H1 (cell line): ENCODE measurements at regions not wholly inside any gene's neighbourhood (a gene's known extent, or its start where the extent isn't known, plus 50 kb on each side); places are given as distances from the start of the nearest gene placed in this dataset.

Source experiments
- CTCF ChIA-PET: fragments of 300-600 bp; sonication (Branson Sonifier 250); formaldehyde crosslinking; loops from one replicate; lab custom pipeline; 2021; ENCODE audit not compliant: partially characterized antibody; lab: Charles Lee
- POLR2A ChIA-PET: fragments of 300-600 bp; sonication (Branson Sonifier 250); formaldehyde crosslinking; loops from one replicate; lab custom pipeline; 2021; ENCODE audit warnings: inconsistent platforms; ENCODE audit not compliant: partially characterized antibody; lab: Charles Lee
- DNase-seq, 2 experiments: peaks; one replicate each; pipeline versions ENCODE4 v3.0.0 to v3.0.0-alpha.2; 2010 to 2022; ENCODE audit warnings: low spot score in 2 of 2, low read depth in 1 of 2, mixed read lengths in 1 of 2
- FAIRE-seq: peaks from 2 replicates; lab custom pipeline; 2011; peaks lifted over from hg19 to GRCh38; lab: Jason Lieb, UNC
- H2AFZ ChIP-seq: 2 replicates; pipeline ENCODE4 v1.8.1; 2012; ENCODE audit warnings: low read length, inconsistent platforms
- H2AK5ac ChIP-seq: 2 replicates; pipeline ENCODE4 v1.6.1; 2013; ENCODE audit warnings: low read depth, low read length
- H2BK120ac ChIP-seq: replicated peaks from 2 replicates; pipeline ENCODE3; 2013; ENCODE audit warnings: low read depth, low read length, inconsistent platforms
- H2BK12ac ChIP-seq: 2 replicates; pipeline ENCODE4 v1.6.1; 2013; ENCODE audit warnings: low read depth, low read length
- H2BK15ac ChIP-seq: 2 replicates; pipeline ENCODE4 v1.6.1; 2013; ENCODE audit warnings: low read length
- H2BK20ac ChIP-seq: 2 replicates; pipeline ENCODE4 v1.6.1; 2013; ENCODE audit warnings: low read length
- H2BK5ac ChIP-seq: 2 replicates; pipeline ENCODE4 v1.6.1; 2013; ENCODE audit warnings: low read depth, low read length
- H3K14ac ChIP-seq: 2 replicates; pipeline ENCODE4 v1.6.1; 2013; ENCODE audit warnings: inconsistent platforms; ENCODE audit not compliant: insufficient read length
- H3K18ac ChIP-seq: 2 replicates; pipeline ENCODE4 v1.6.1; 2013; ENCODE audit warnings: low read length; ENCODE audit errors: extremely low read depth
- H3K23ac ChIP-seq: 2 replicates; pipeline ENCODE4 v1.6.1; 2013; ENCODE audit warnings: inconsistent platforms; ENCODE audit not compliant: insufficient read length
- H3K23me2 ChIP-seq: 2 replicates; pipeline ENCODE4 v1.6.1; 2013; ENCODE audit warnings: low read depth, low read length
- H3K27ac ChIP-seq: 2 replicates; pipeline ENCODE4 v1.6.1; 2011; ENCODE audit warnings: low read depth, low read length, inconsistent platforms
- H3K27me3 ChIP-seq, 4 experiments: replicated peaks in 1 of 4; 1 replicate in 1 of 4; 2 replicates in 3 of 4; pipeline versions ENCODE4 v1.6.1 to v1.8.1; 2011 to 2013; ENCODE audit warnings: low read length in 3 of 4, mild to moderate bottlenecking in 3 of 4, inconsistent platforms in 2 of 4, mixed read lengths in 2 of 4, moderate library complexity in 1 of 4; ENCODE audit not compliant: control insufficient read depth in 3 of 4, insufficient read depth in 3 of 4; ENCODE audit errors: extremely low read depth in 1 of 4
- H3K36me3 ChIP-seq, 4 experiments: 2 replicates each; pipeline versions ENCODE4 v1.6.1 to v1.8.1; 2011 to 2013; ENCODE audit warnings: mild to moderate bottlenecking in 4 of 4, low read length in 3 of 4, moderate library complexity in 2 of 4, control low read depth in 1 of 4, inconsistent platforms in 1 of 4; ENCODE audit not compliant: insufficient read depth in 4 of 4, control insufficient read depth in 2 of 4
- H3K4ac ChIP-seq: replicated peaks from 2 replicates; pipeline ENCODE3; 2013; ENCODE audit warnings: low read length, low read depth, mixed read lengths, inconsistent platforms; ENCODE audit not compliant: insufficient read length
- H3K4me1 ChIP-seq, 4 experiments: replicated peaks in 1 of 4; 1 replicate in 1 of 4; 2 replicates in 3 of 4; pipeline versions ENCODE4 v1.6.1 to v1.8.1; 2011 to 2013; ENCODE audit warnings: low read length in 3 of 4, inconsistent platforms in 2 of 4, mixed read lengths in 1 of 4; ENCODE audit not compliant: insufficient read depth in 4 of 4, control insufficient read depth in 3 of 4
- H3K4me2 ChIP-seq, 2 experiments: 2 replicates each; pipeline versions ENCODE4 v1.6.1 to v1.8.1; 2011 to 2013; ENCODE audit warnings: low read depth in 2 of 2, low read length in 2 of 2, control low read depth in 1 of 2, inconsistent platforms in 1 of 2, mild to moderate bottlenecking in 1 of 2; ENCODE audit not compliant: insufficient read depth in 1 of 2
- H3K4me3 ChIP-seq, 4 experiments: fragments of 200-600, 300-600 bp in 1 of 4; sonication (generic), shearing (Covaris generic), sonication (Bioruptor Twin) in 1 of 4; 2 replicates each; pipeline versions ENCODE4 v1.5.1 to v1.8.1; 2011 to 2016; ENCODE audit warnings: low read length in 4 of 4, low read depth in 3 of 4, control low read depth in 2 of 4, inconsistent platforms in 2 of 4, mild to moderate bottlenecking in 2 of 4, mixed read lengths in 1 of 4, moderate library complexity in 1 of 4; ENCODE audit not compliant: insufficient read depth in 2 of 4; ENCODE audit errors: extremely low read depth in 1 of 4
- H3K56ac ChIP-seq: replicated peaks from 2 replicates; pipeline ENCODE3; 2013; ENCODE audit warnings: low read depth, mild to moderate bottlenecking, mixed read lengths, low read length, inconsistent platforms; ENCODE audit not compliant: insufficient read length
- H3K79me1 ChIP-seq: 2 replicates; pipeline ENCODE4 v1.6.1; 2013; ENCODE audit warnings: low read depth, low read length, control low read depth
- H3K79me2 ChIP-seq, 2 experiments: 2 replicates each; pipeline versions ENCODE4 v1.6.1 to v1.8.1; 2012 to 2013; ENCODE audit warnings: low read length in 2 of 2, mild to moderate bottlenecking in 2 of 2, inconsistent platforms in 1 of 2; ENCODE audit not compliant: insufficient read depth in 2 of 2, control insufficient read depth in 1 of 2
- H3K9ac ChIP-seq, 4 experiments: replicated peaks in 1 of 4; 1 replicate in 1 of 4; 2 replicates in 3 of 4; pipeline versions ENCODE4 v1.6.1 to v1.8.1; 2011 to 2013; ENCODE audit warnings: low read depth in 3 of 4, low read length in 3 of 4, control low read depth in 2 of 4, mild to moderate bottlenecking in 2 of 4, moderate library complexity in 2 of 4, inconsistent platforms in 1 of 4; ENCODE audit errors: extremely low read depth in 1 of 4
- H3K9me3 ChIP-seq, 2 experiments: 2 replicates each; pipeline versions ENCODE4 v1.6.1 to v1.8.1; 2012 to 2013; ENCODE audit warnings: mild to moderate bottlenecking in 2 of 2, moderate library complexity in 2 of 2, control low read depth in 1 of 2, inconsistent platforms in 1 of 2, low read depth in 1 of 2, low read length in 1 of 2, mixed read lengths in 1 of 2; ENCODE audit not compliant: insufficient read depth in 2 of 2
- H4K20me1 ChIP-seq, 2 experiments: replicated peaks in 1 of 2; 2 replicates each; pipeline versions ENCODE3 to v1.8.1; 2011 to 2013; ENCODE audit warnings: inconsistent platforms in 2 of 2, low read length in 2 of 2, mild to moderate bottlenecking in 1 of 2; ENCODE audit not compliant: insufficient read depth in 2 of 2, control insufficient read depth in 1 of 2
- H4K5ac ChIP-seq: 2 replicates; pipeline ENCODE4 v1.6.1; 2013; ENCODE audit warnings: low read length, low read depth, mixed read lengths, inconsistent platforms; ENCODE audit not compliant: insufficient read length
- H4K8ac ChIP-seq: 2 replicates; pipeline ENCODE4 v1.8.0; 2013; ENCODE audit warnings: mild to moderate bottlenecking, moderate library complexity, low read length, inconsistent platforms; ENCODE audit not compliant: insufficient read depth; ENCODE audit errors: extremely low read depth
- H4K91ac ChIP-seq: replicated peaks from 2 replicates; pipeline ENCODE3; 2013; ENCODE audit warnings: low read length, mixed read lengths, inconsistent platforms; ENCODE audit not compliant: insufficient read length
- CTBP2 ChIP-seq: IDR thresholded peaks from 2 replicates; pipeline ENCODE4 v1.7.0; 2011; ENCODE audit warnings: borderline replicate concordance, mild to moderate bottlenecking, moderate library complexity, mixed read lengths, low read length; ENCODE audit not compliant: insufficient read depth, insufficient read length
- POLR2A ChIP-seq, 2 experiments: IDR thresholded peaks; 1 replicate in 1 of 2; 2 replicates in 1 of 2; pipeline ENCODE4 v1.6.1; 2011; ENCODE audit warnings: low read depth in 2 of 2, low read length in 2 of 2, mild to moderate bottlenecking in 2 of 2; ENCODE audit errors: control extremely low read depth in 1 of 2
- POLR2AphosphoS5 ChIP-seq: IDR thresholded peaks from 2 replicates; pipeline ENCODE4 v1.6.1; 2011; ENCODE audit warnings: low read depth, low read length
- POU5F1 ChIP-seq: IDR thresholded peaks from 2 replicates; pipeline ENCODE4 v1.6.1; 2011; ENCODE audit warnings: low read depth, mild to moderate bottlenecking, low read length, moderate library complexity
- SUZ12 ChIP-seq: fragments of 200-600 bp; sonication (generic); IDR thresholded peaks from 2 replicates; pipeline ENCODE4 v1.6.1; 2012; ENCODE audit warnings: mild to moderate bottlenecking, inconsistent platforms, low read length, moderate library complexity, mixed read lengths
- TEAD4 ChIP-seq: IDR thresholded peaks from 2 replicates; pipeline ENCODE4 v1.6.1; 2012; ENCODE audit warnings: low read depth, low read length, inconsistent platforms, mixed read lengths
- WGBS, 2 experiments: shearing (Covaris generic) in 1 of 2; methylation state at CpG; one replicate each; pipeline versions ENCODE4 v1.1.6 to v1.1.7; 2013 to 2015; ENCODE audit warnings: low lambda C conversion rate in 2 of 2, mixed read lengths in 2 of 2, inconsistent platforms in 1 of 2, low coverage in 1 of 2, missing lambda C conversion rate in 1 of 2; ENCODE audit not compliant: insufficient replicate concordance in 2 of 2, insufficient coverage in 1 of 2, insufficient read length in 1 of 2; ENCODE audit errors: extremely low coverage in 1 of 2, missing lambda C conversion rate in 1 of 2; 5-methylcytosine and 5-hydroxymethylcytosine counted together

GRCh38 chr16:59783191-59783590 is 1049.1 kb upstream of the GOT2 start:
- 90% methylated on average over 1 of the region's 1 CpG; no CpG with 5 or more reads in 1 of the 2 experiments for WGBS, 2 experiments
- no peak overlapping the region for H2BK20ac ChIP-seq
- H4K20me1 ChIP-seq: no peaks in the 10 kb centered on the region
- H3K14ac ChIP-seq: no peak overlapping the region
- H3K56ac ChIP-seq: no peak overlapping the region
- no peak overlapping the region for H3K4me3 ChIP-seq
- H3K27me3 ChIP-seq: no peaks in the 10 kb centered on the region
- H3K36me3 ChIP-seq: no peaks in the 10 kb centered on the region
- H3K4me2 ChIP-seq: no peak overlapping the region
- TF ChIP-seq CTBP2 (no peak), TEAD4 (no peak), POLR2AphosphoS5 (no peak), SUZ12 (no peak), POU5F1 (no peak), POLR2A (IDR thresholded peaks at IDR 0.05; ENCODE audit: control extremely low read depth in 1 of 2, low read depth in 2 of 2, low read length in 2 of 2) (no peak)
- TF ChIP-seq, all 59 proteins: peak for 0
- Histone ChIP-seq H3K9me3 (no peaks in the 10 kb centered on the region), H2AK5ac (no peak overlapping the region), H3K9ac (no peak overlapping the region), H4K5ac (no peak overlapping the region), H3K27ac (no peak overlapping the region), H3K23ac (no peak overlapping the region), H2BK120ac (no peak overlapping the region), H3K4me1 (no peaks in the 10 kb centered on the region), H3K18ac (no peak overlapping the region), H2AFZ (no peak overlapping the region), H3K23me2 (no peaks in the 10 kb centered on the region), H4K8ac (no peak overlapping the region), H2BK12ac (no peak overlapping the region), H2BK15ac (no peak overlapping the region), H4K91ac (no peak overlapping the region), H3K4ac (no peak overlapping the region), H3K79me2 (no peaks in the 10 kb centered on the region), H3K79me1 (no peaks in the 10 kb centered on the region), H2BK5ac (no peak overlapping the region)
- ChIA-PET CTCF (no interaction called here), POLR2A (no interaction called here)
- DNase-seq: no peak
- FAIRE-seq: no peak
